Gastrocnemius medialis (tissue), 4 donors: ENCODE measurements at regions not wholly inside any gene's neighbourhood (a gene's known extent, or its start where the extent isn't known, plus 50 kb on each side); places are given as distances from the start of the nearest gene placed in this dataset.

ENCODE experiments used
- ATAC-seq, 2 donors: fragments of 150-250 bp; one replicate each; pipeline ENCODE4 v1.9.1; 2016
- DNase-seq, 2 donors: peaks; one replicate each; pipeline ENCODE4 v3.0.0-alpha.2; 2019
- H3K27ac ChIP-seq, 4 donors: fragments of 200-600 bp; sonication (generic); 1 replicate in 1 of 4; 2 replicates in 3 of 4; pipeline ENCODE4 v1.5.1; 2016 to 2018; ENCODE audit warnings: mild to moderate bottlenecking in 2 of 4, moderate library complexity in 1 of 4
- H3K27me3 ChIP-seq, 3 donors: fragments of 200-600 bp; sonication (generic) in 2 of 3; 1 replicate in 1 of 3; 2 replicates in 2 of 3; pipeline versions ENCODE4 v1.5.1 to v1.6.0; 2016 to 2019; ENCODE audit warnings: mild to moderate bottlenecking in 1 of 3, moderate library complexity in 1 of 3
- H3K36me3 ChIP-seq, 2 donors: fragments of 200-600 bp; sonication (generic) in 1 of 2; one replicate each; pipeline ENCODE4 v1.5.1; 2017 to 2018
- H3K4me1 ChIP-seq, 2 donors: fragments of 200-600 bp; sonication (generic) in 1 of 2; one replicate each; pipeline ENCODE4 v1.5.1; 2016 to 2017; ENCODE audit warnings: mild to moderate bottlenecking in 2 of 2
- H3K4me3 ChIP-seq, 4 donors: fragments of 200-600 bp; sonication (generic) in 3 of 4; 1 replicate in 1 of 4; 2 replicates in 3 of 4; pipeline ENCODE4 v1.5.1; 2016 to 2019; ENCODE audit warnings: mild to moderate bottlenecking in 2 of 4
- H3K9me3 ChIP-seq, 3 donors: fragments of 200-600 bp; sonication (generic) in 2 of 3; 1 replicate in 1 of 3; 2 replicates in 2 of 3; pipeline ENCODE4 v1.5.1; 2016 to 2019
- CTCF ChIP-seq, 5 experiments: fragments of 450-650 bp in 3 of 5; fragments of 200-600 bp in 2 of 5; sonication (generic) in 2 of 5; IDR thresholded peaks in 4 of 5; conservative IDR thresholded peaks in 1 of 5; 1 replicate in 4 of 5; 2 replicates in 1 of 5; pipeline ENCODE4 v1.5.1; 2016 to 2019; ENCODE audit warnings: antibody characterized with exemption in 5 of 5, mild to moderate bottlenecking in 3 of 5, moderate library complexity in 3 of 5
- POLR2A ChIP-seq, 2 donors: fragments of 450-650 bp; IDR thresholded peaks; one replicate each; pipeline ENCODE4 v1.6.1; 2017; ENCODE audit warnings: antibody characterized with exemption in 2 of 2, mild to moderate bottlenecking in 2 of 2, moderate library complexity in 2 of 2
- in situ Hi-C, 4 donors: fragments of 200-750 bp; cut with MboI; loops; one replicate each; pipeline versions ENCODE4 v1.15.0 to v1.8.0; 2017; ENCODE audit warnings: low sequenced_read_pairs in 4 of 4
- intact Hi-C: fragments of 100-400 bp; cut with DNase I; formaldehyde crosslinking; loops from one replicate; pipeline ENCODE4 v1.15.1; 2023; ENCODE audit warnings: low total_unique reads

GRCh38 chr20:62547364-62547763 is 71.6 kb upstream of the GATA5 start:
- DNase-seq (no peak), ATAC-seq (no peak)
- H3K4me1 ChIP-seq, result peaks cover 11 to 40% of the 10 kb centered on the region in 2 donors
- TF ChIP-seq POLR2A (IDR thresholded peaks at IDR 0.05) (no peak), CTCF (IDR thresholded peaks at IDR 0.05 in 4 of 5, conservative IDR thresholded peaks at IDR 0.05 in 1 of 5) (no peak)
- H3K4me3 ChIP-seq, result no peak overlapping the region
- H3K9me3 ChIP-seq, result no peaks in the 10 kb centered on the region
- in situ Hi-C loops (no loop called here), intact Hi-C loops (no loop called here)
- no peaks in the 10 kb centered on the region for H3K36me3 ChIP-seq
- peak overlapping the region in 1 of 4 donors; percentile 100 for H3K27ac ChIP-seq
- H3K27me3 ChIP-seq, result no peaks in the 10 kb centered on the region

- no peak for TF ChIP-seq CTCF (IDR thresholded peaks at IDR 0.05 in 4 of 5, conservative IDR thresholded peaks at IDR 0.05 in 1 of 5)
- H3K36me3 ChIP-seq, result no peaks in the 10 kb centered on the region
- H3K4me1 ChIP-seq, result peaks cover 19 to 51% of the 10 kb centered on the region in 2 donors
- no peak overlapping the region for H3K4me3 ChIP-seq
- H3K27me3 ChIP-seq, result no peaks in the 10 kb centered on the region
- intact Hi-C loops, result no loop called here
- ATAC-seq (no peak), DNase-seq (no peak)
- in situ Hi-C loops, result no loop called here
- H3K9me3 ChIP-seq, result no peaks in the 10 kb centered on the region
- H3K27ac ChIP-seq, result peak overlapping the region; percentile 91 to 100 (median 98)
Measured at GRCh38 chr20:62548471-62548870, 72.7 kb upstream of the GATA5 start.

- peak overlapping the region; percentile 91 to 100 (median 98) for H3K27ac ChIP-seq
Measured at GRCh38 chr20:62549029-62549428, 73.2 kb upstream of the GATA5 start.

GRCh38 chr20:62549499-62550086 is 73.8 kb upstream of the GATA5 start:
- H3K36me3 ChIP-seq, result no peaks in the 10 kb centered on the region
- H3K27ac ChIP-seq, result peak overlapping the region; percentile 91 to 100 (median 98)
- H3K9me3 ChIP-seq, result no peaks in the 10 kb centered on the region
- H3K27me3 ChIP-seq, result no peaks in the 10 kb centered on the region
- intact Hi-C loops, result loop anchor here (1.0 to 2.0 kb wide), 3 partner anchors 9 to 53 kb away; no protein-coding TSS in a partner anchor
- TF ChIP-seq POLR2A (IDR thresholded peaks at IDR 0.05) (no peak), CTCF (IDR thresholded peaks at IDR 0.05 in 4 of 5, conservative IDR thresholded peaks at IDR 0.05 in 1 of 5) (peak in 3 of 5 experiments; percentile 9 to 18 (median 14))
- peaks cover 31 to 62% of the 10 kb centered on the region in 2 donors for H3K4me1 ChIP-seq
- in situ Hi-C loops, result no loop called here
- DNase-seq (peak in 1 of 2 donors; percentile 74), ATAC-seq (peak; percentile 24 to 35)
- H3K4me3 ChIP-seq, result peak overlapping the region; percentile 50 to 81 (median 70)

More at GRCh38 chr20:62549029-62549428, 73.2 kb upstream of the GATA5 start:
- no peak for DNase-seq
- ATAC-seq, result no peak
- no peaks in the 10 kb centered on the region for H3K27me3 ChIP-seq
- in situ Hi-C loops (no loop called here), intact Hi-C loops (loop anchor here (1.0 kb wide), 1 partner anchor 9 kb away; no protein-coding TSS in a partner anchor)
- TF ChIP-seq POLR2A (IDR thresholded peaks at IDR 0.05), result no peak
- H3K9me3 ChIP-seq, result no peaks in the 10 kb centered on the region
- H3K36me3 ChIP-seq, result no peaks in the 10 kb centered on the region
- H3K4me3 ChIP-seq, result no peak overlapping the region
- H3K4me1 ChIP-seq, result peaks cover 25 to 56% of the 10 kb centered on the region in 2 donors

GRCh38 chr20:62550087-62550632 is 74.4 kb upstream of the GATA5 start:
- H3K4me3 ChIP-seq, result peak overlapping the region; percentile 50 to 81 (median 70)
- H3K4me1 ChIP-seq, result peaks cover 35 to 66% of the 10 kb centered on the region in 2 donors
- peak; percentile 37 to 55 for ATAC-seq
- intact Hi-C loops, result loop anchor here (2.0 kb wide), 2 partner anchors 13 to 53 kb away; no protein-coding TSS in a partner anchor
- no peaks in the 10 kb centered on the region for H3K27me3 ChIP-seq
- H3K9me3 ChIP-seq, result no peaks in the 10 kb centered on the region
- in situ Hi-C loops, result no loop called here
- TF ChIP-seq POLR2A (IDR thresholded peaks at IDR 0.05), result peak; percentile 46 to 64
- no peak for TF ChIP-seq CTCF (IDR thresholded peaks at IDR 0.05 in 4 of 5, conservative IDR thresholded peaks at IDR 0.05 in 1 of 5)
- peak; percentile 71 to 92 for DNase-seq
- H3K27ac ChIP-seq, result peak overlapping the region; percentile 91 to 100 (median 98)
- H3K36me3 ChIP-seq, result no peaks in the 10 kb centered on the region
